Adipose tissue (tissue), 3 donors: ENCODE measurements at regions not wholly inside any gene's neighbourhood (a gene's known extent, or its start where the extent isn't known, plus 50 kb on each side); places are given as distances from the start of the nearest gene placed in this dataset.

Experiments
- H3K27ac ChIP-seq: one replicate; pipeline ENCODE4 v1.5.1; 2013; ENCODE audit warnings: low read depth, low read length
- WGBS, 3 donors: extraction: QIAGEN DNeasy Blood & Tissue Kit; methylation state at CpG; one replicate each; pipeline ENCODE4 v1.1.7; 2013; 5-methylcytosine and 5-hydroxymethylcytosine counted together
- donor health status: healthy with polysubstance abuse.
- donor health status: Bipolar disorder and iron deficiency.
- donor health status: healthy.

DNA sequence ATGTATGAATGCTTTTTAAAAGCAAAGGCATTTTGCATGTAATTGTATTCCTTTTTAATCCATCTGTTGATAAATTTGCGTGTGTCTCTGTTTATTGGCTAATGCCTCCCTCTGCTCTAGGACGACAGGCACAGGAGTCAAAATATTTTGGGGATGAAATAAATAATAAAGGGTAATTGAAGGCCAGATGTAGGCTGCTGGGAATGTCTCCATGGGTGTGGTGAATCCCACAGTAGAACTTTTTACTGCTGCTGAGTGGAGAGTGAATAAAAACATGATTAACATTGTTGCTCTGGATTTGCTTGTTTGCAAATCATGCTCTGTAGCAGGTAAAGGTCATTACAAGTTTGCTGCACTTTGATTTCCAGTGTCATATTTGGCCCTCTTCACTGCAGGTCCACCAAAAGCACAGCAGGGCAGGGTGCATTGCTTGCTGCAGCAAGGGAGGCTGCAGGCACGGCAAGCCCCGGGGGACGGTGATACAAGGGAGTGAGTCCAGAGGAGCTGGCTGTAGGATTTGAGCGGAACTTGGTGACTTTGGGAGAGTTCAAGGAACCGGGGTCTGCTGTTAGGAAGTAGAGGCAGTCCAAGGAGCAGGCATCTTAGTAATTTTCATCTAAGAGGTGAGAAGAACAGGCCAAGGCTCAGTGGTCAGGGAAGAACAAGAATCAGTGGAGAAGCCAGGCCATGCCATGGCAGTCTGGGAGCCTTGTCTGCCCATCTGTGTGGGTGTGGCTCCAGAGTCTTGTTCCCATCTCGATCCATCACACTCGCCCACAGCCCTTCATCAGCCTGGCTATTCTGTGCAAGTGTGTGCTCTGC, 201.5 kb upstream of the RAB6C start:
- WGBS, 3 donors: 60 to 74% (median 71%) methylated on average over 9 of the region's 9 CpGs
- H3K27ac ChIP-seq: no peak overlapping the region

GRCh38 chr2:129778584-129778877, 200.9 kb upstream of the RAB6C start:
- 80 to 84% (median 84%) methylated on average over 8 of the region's 8 CpGs for WGBS, 3 donors
- no peak overlapping the region for H3K27ac ChIP-seq

DNA sequence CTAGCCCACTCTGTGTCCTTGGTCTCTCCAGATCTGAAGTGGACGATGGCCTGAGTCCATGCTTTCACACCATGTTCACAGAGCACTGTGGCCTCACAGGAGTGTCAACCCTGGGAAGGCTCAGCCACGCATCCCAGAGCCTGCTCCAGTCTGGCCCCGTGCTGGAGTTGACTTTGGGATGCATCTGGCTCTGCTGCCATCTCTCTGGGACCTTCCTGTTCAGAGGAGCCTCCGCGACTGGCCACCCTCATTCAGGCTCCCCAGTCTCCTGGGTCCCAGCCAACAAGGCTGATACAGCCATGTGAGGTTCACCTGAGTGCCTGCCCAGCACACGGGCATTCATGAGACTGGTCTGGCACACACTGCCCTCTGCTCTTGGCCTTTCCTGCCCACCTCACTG, 199.7 kb upstream of the RAB6C start:
- H3K27ac ChIP-seq: no peak overlapping the region
- 81 to 92% (median 89%) methylated on average over 6 of the region's 6 CpGs for WGBS, 3 donors

GRCh38 chr2:129780316-129781270, 198.9 kb upstream of the RAB6C start:
- no peak overlapping the region for H3K27ac ChIP-seq
- 59 to 68% (median 60%) methylated on average over 13 of the region's 13 CpGs for WGBS, 3 donors

GRCh38 chr2:129781749-129782632, 197.5 kb upstream of the RAB6C start:
- H3K27ac ChIP-seq: no peak overlapping the region
- 70 to 81% (median 73%) methylated on average over 18 of the region's 18 CpGs for WGBS, 3 donors

GRCh38 chr2:129782633-129782990, 196.9 kb upstream of the RAB6C start:
- WGBS, 3 donors: 85 to 90% (median 85%) methylated on average over 5 of the region's 5 CpGs
- no peak overlapping the region for H3K27ac ChIP-seq

DNA sequence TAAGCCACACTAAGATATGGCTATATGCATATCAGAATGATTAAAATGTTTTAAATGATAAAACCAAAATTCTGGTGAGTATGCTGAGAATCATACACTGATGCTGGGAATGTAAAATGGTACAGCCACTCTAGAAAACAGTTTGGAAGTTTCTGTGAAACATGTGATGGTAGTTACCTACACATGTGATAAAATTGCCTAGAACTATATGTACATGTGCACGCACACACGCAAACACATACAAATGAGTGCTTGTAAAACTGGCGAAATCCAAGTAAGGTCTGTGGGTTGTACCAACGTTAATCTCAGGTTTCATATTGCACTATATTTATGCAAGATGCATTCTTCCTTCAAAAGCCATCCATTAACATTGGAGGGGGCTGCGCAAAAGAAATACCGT, 195.0 kb upstream of the RAB6C start:
- 88 to 92% (median 90%) methylated on average over 6 of the region's 6 CpGs for WGBS, 3 donors

DNA sequence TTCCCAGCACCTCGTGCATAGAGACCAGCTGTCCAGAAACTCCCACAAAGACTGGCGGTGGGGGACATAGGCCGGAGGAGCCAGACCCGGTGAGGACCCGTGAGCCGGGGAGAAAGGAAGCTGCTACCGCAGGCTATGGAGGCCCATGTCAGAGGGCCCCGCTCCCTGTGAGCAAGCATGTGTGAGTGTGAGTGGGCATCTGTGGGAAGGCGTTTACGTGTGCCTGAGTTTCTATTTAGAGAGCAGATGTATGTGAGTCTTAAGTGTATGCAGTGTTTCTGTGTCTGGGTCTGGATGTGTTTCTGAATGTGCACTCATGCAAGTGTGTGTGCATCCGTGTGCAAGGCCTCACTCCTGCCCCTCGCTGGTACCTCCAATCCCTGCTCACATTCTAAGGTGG, 187.8 kb upstream of the RAB6C start:
- 88 to 92% (median 88%) methylated on average over 12 of the region's 12 CpGs for WGBS, 3 donors
- no peak overlapping the region for H3K27ac ChIP-seq

More for the DNA sequence above, 195.0 kb upstream of the RAB6C start:
- no peak overlapping the region for H3K27ac ChIP-seq

DNA sequence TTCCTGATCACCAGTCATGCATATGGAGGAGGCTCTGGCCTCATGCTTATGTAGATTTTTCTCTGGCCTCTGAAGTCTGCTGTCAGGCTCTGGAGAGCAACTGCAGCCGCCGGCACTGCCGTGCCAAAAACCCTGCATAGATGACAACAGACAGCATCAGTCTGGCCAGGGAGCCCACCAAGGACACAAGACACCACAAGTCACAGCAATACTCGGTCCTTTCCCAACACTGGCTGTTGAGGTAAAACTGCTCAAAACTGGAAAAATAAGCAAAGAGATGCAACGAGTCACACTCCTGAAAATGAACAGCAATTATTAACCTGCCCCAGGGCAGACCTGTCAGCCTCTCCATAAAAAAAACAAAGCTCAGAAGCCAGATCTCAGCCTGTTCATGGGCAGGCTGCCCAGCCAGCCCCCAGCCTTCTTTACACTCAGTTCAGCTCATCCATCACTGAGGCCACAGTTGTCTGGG, 186.0 kb upstream of the RAB6C start:
- WGBS, 3 donors: 26 to 62% (median 58%) methylated on average over 5 of the region's 5 CpGs
- H3K27ac ChIP-seq: no peak overlapping the region

GRCh38 chr2:129794116-129794515, 185.3 kb upstream of the RAB6C start:
- H3K27ac ChIP-seq: no peak overlapping the region
- WGBS, 3 donors: 48 to 72% (median 72%) methylated on average over 5 of the region's 5 CpGs

DNA sequence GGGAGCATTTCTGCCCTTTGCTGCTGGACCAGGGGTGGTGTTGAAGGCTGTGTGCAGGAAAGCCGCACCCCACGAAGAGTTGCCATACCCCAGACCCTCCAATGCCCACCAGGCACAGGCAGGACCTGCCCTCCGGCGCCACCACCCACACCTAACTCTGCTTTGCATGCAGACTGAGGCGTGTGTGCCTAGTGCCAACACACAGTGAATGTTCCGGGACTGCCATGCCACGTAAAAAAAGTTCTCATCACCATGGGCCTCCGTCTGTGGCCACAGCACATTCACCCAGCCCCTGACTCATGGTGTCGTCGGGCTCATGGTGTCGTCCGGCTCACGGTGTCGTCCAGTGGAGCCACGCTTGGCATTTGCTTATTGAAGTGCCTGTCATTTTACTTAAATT, 184.9 kb upstream of the RAB6C start:
- H3K27ac ChIP-seq: no peak overlapping the region
- 90 to 94% (median 90%) methylated on average over 14 to 15 of the region's 15 CpGs for WGBS, 3 donors

GRCh38 chr2:129796225-129796624, 183.2 kb upstream of the RAB6C start:
- H3K27ac ChIP-seq: no peak overlapping the region
- WGBS, 3 donors: 68 to 82% (median 80%) methylated on average over 7 of the region's 7 CpGs

DNA sequence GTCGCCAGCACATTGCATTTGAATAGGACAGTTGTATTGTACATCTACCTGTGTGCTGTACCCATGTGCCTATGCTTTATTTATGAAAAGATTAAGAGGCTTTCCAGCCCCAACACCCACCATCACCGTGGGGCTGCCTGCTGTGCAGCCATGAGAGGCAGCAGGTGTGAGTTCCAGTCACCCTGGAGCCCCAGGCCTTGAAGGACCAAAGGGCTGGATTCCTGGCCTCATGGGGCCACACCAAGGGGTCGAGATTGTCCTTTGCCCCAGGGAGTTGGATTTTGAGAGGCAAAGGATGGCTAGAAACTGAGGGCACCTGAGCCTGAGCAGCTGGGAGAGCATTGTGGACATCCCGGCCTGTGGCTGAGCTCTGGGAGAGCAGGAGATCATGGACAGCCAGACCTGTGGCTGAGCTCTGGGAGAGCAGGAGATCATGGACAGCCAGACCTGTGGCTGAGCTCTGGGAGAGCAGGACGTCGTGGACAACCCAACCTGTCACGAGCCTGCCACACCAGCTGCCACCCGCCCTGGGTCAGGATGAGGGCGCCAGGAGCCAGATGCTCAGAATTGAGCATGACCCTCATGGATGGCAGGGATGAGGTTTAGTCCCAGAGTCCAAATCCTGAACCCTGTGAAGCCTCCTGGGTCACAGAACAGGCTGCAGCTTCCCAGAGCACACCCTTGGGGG, 182.5 kb upstream of the RAB6C start:
- H3K27ac ChIP-seq: no peak overlapping the region
- 72 to 84% (median 80%) methylated on average over 9 of the region's 9 CpGs for WGBS, 3 donors

DNA sequence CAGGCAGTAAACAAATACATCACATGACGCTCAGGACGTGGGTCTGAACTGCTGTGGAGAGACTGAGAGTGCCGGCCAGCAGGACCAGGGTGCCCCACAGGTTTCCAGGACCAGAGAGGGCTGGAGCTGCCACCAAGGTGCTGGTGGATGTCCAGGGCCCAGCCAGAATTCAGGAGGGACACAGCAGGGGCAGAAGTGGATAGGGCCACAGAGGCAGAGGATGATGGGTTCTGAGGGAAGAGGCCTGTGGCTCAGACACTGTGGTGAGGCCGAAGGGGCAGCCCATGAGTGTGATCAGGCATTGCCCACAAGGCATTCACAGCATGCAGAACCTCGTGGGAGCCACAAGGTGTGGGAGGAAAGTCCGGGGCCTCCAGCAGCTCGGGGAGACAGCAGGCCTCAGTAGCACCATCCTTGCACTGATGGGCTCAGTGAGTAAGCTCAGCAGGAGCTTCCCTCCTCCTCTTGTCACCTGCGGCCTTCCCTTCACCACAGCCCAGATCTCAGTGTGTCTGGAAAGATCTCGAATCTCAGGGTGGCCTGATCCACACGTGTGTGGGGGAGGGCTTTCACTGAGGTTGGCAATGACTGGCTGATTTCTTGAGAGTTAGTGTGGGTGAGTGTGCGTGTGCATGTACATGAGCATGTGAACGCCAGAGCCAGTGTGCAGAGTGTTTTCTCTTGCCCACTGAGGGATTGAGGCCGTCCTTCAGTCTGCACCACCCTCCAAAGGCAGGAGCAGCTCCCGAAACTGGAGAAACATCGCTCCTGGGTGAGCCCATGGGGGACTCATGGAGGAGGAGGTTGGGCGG, 181.8 kb upstream of the RAB6C start:
- 73 to 85% (median 76%) methylated on average over 16 of the region's 16 CpGs for WGBS, 3 donors
- H3K27ac ChIP-seq: no peak overlapping the region

GRCh38 chr2:129798301-129798581, 181.2 kb upstream of the RAB6C start:
- no peak overlapping the region for H3K27ac ChIP-seq
- WGBS, 3 donors: 85 to 90% (median 90%) methylated on average over 9 of the region's 9 CpGs

DNA sequence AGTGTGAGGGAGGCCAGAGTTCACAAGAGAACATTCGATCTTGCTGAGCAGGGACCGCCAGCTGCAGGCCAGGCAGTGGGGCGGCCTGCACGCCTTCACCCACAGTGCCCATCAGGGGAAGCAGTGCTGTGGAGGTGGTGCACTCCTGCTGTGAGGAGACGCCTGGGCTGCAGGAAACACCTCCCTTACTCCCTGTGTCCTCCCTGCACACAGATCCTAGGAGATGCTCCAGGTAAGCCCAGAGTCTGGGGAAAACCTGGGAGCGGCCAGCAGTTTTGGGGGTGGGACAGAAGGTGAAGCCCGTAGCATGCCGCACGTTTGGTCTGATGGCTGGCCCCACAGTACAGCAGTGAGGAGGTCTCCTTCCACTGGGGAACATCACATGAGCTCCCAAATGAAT, 180.8 kb upstream of the RAB6C start:
- WGBS, 3 donors: 81 to 89% (median 88%) methylated on average over 9 of the region's 9 CpGs
- H3K27ac ChIP-seq: no peak overlapping the region
